Stimulated activated effector memory CD8-positive, alpha-beta T cell treated with anti-CD3 and anti-CD28 coated beads, Interleukin-12 subunit alpha, Interleukin-12 subunit beta, amount 100 ng/mL, for 72 hours (primary cell): ENCODE measurements at regions not wholly inside any gene's neighbourhood (a gene's known extent, or its start where the extent isn't known, plus 50 kb on each side); places are given as distances from the start of the nearest gene placed in this dataset.
"Not testable (repeated sequence)": the region's sequence is repeated elsewhere in the genome, so short reads cannot be mapped to it uniquely, and the experiment has no call there.

Source experiments
- ATAC-seq: fragments of 150-1000 bp; cut with Tn5 transposase; 2 replicates; pipeline ENCODE4 v1.10.0; 2021
- DNase-seq, 2 donors: peaks; one replicate each; pipeline ENCODE4 v3.0.0; 2021 to 2022; ENCODE audit warnings: low spot score in 2 of 2
- H3K27ac Mint-ChIP-seq: one replicate; pipeline ENCODE4 v1.8.0; 2022; ENCODE audit warnings: mild to moderate bottlenecking, mixed read lengths
- H3K36me3 Mint-ChIP-seq: one replicate; pipeline ENCODE4 v1.8.0; 2022; ENCODE audit warnings: mild to moderate bottlenecking, mixed read lengths
- H3K4me1 Mint-ChIP-seq: one replicate; pipeline ENCODE4 v1.8.0; 2022; ENCODE audit warnings: mixed read lengths
- H3K4me3 Mint-ChIP-seq: one replicate; pipeline ENCODE4 v1.8.0; 2022; ENCODE audit warnings: mild to moderate bottlenecking, mixed read lengths
- H3K9me3 Mint-ChIP-seq: one replicate; pipeline ENCODE4 v1.8.0; 2022; ENCODE audit warnings: mixed read lengths

DNA sequence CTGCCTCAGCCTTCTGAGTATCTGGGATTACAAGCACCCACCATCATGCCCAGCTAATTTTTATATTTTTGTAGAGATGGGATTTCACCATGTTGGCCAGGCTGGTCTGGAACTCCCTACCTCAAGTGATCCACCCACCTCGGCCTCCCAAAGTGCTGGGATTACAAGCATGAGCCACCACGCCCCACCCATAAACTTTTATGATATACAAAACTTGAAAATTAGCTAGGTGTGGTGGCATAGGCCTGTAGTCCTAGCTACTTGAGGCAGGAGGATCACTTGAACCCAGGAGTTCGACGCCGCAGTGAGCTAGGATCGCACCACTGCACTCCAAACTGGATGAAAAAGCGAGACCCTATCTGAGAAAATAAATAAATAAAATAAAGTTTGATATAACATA lies 149.5 kb upstream of the ATF7IP start:
- H3K9me3 Mint-ChIP-seq, H3K36me3 Mint-ChIP-seq, ATAC-seq, DNase-seq: not testable (repeated sequence)
- Mint-ChIP-seq H3K27ac (peak overlapping the region; percentile 96), H3K4me3 (peak overlapping the region; percentile 73), H3K4me1 (peaks cover 35% of the 10 kb centered on the region)

DNA sequence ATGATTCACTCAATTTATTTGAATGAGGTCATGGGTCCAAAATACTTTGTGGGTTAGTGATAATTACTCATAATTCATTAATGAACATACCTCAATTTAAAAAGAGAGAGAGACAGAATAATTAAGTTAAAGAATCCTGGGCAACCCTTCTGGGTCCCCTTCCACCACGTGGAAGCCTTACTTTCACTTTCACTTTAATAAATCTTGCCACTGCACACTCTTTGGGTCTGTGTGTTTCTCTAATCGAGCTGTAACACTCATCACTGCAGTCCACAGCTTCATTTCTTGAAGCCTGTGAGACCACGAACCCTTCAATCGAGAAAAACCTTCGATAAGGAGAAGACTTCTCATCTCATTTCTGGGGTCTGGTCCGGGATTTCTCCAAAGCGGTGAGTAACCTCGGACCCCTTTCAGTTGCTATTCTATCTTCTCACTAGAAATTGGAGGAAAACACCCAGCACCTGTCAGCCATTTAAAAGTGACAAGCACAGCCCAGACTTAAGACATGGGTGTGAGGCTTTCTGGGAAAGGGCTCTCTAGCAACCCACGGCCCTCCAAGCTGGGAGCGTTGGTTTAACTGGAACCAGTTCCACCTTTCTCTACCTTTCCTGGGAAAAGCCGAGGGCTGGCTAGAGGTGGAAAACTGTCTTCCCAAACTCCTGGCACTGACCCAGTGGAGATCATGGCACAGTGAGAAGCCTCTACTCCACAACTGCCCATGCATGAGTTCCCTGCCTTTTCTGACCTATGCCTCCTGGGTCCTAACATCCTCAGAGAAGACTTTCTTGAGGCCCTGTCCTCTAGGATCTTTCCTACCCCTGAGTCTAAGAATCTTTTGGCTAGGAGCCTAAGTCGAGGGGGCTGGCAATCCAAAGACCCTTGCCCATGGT lies 148.8 kb upstream of the ATF7IP start:
- ATAC-seq (peak; percentile 75), DNase-seq (peak in 1 of 2 donors; percentile 63)
- Mint-ChIP-seq H3K27ac (peak overlapping the region; percentile 96), H3K36me3 (peaks cover 14% of the 10 kb centered on the region), H3K9me3 (peaks cover 12% of the 10 kb centered on the region), H3K4me3 (peak overlapping the region; percentile 73), H3K4me1 (peaks cover 42% of the 10 kb centered on the region)

DNA sequence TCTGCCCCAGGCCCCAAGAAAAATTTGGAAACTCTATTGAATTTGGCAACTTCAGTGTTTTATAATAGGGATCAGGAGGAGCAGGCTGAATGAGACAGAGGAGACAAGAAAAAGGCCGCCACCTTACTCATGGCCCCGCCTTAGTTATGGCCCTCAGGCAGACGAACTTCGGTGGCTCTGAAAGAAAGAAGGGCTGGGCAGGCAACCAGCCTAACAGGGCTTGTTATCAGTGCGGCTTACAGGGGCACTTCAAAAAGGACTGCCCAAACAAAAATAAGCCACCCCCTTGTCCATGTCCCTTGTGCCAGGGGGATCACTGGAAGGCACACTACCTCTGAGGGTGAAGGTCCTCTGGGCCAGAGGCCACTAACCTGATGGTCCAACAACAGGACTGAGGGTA lies 146.3 kb upstream of the ATF7IP start:
- Mint-ChIP-seq H3K9me3 (peaks cover 12% of the 10 kb centered on the region), H3K4me3 (no peak overlapping the region), H3K36me3 (peaks cover 15% of the 10 kb centered on the region), H3K27ac (peak overlapping the region; percentile 78), H3K4me1 (peaks cover 42% of the 10 kb centered on the region)
- DNase-seq (no peak), ATAC-seq (no peak)

DNA sequence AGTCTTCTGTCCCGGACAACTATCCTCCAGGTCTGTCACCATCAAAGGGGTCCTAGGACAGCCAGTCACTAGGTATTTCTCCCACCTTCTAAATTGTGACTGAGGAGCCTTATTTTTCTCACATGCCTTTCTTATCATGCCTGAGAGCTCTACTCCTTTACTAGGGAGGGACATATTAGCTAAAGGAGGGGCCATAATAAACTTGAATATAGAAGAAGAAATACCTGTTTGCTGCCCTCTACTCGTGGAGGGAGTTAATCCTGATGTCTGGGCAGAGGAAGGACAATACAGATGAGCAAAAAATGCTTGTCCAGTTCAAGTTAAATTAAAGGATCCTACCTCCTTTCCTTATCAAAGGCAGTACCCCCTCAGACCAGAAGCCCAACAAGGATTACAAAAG lies 145.8 kb upstream of the ATF7IP start:
- ATAC-seq, H3K4me3 Mint-ChIP-seq, DNase-seq: not testable (repeated sequence)
- Mint-ChIP-seq H3K4me1 (peaks cover 42% of the 10 kb centered on the region), H3K27ac (peak overlapping the region; percentile 93), H3K9me3 (peaks cover 12% of the 10 kb centered on the region), H3K36me3 (peaks cover 15% of the 10 kb centered on the region)

DNA sequence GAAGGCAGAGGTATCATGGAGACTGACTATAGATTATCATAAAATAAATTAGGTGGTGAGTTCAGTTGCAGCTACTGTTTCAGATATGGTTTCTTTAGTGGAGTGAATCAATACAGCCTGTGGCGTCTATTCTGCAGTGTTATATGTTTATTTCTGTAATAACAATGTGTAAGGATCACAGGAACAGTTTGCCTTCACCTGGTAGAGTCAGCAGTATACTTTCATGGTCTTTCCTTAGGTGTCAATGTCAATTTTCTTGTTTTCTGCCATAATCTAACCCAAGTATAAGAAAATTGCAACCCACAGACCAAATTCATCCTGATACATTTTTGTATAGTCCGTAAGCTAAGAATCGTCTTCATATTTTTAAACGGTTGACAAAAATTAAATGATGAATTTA lies 140.4 kb upstream of the ATF7IP start:
- DNase-seq (no peak), ATAC-seq (no peak)
- H3K9me3 Mint-ChIP-seq: peaks cover 9% of the 10 kb centered on the region
- H3K36me3 Mint-ChIP-seq: peaks cover 11% of the 10 kb centered on the region
- H3K4me3 Mint-ChIP-seq: no peak overlapping the region
- peaks cover 16% of the 10 kb centered on the region for H3K4me1 Mint-ChIP-seq
- no peak overlapping the region for H3K27ac Mint-ChIP-seq

DNA sequence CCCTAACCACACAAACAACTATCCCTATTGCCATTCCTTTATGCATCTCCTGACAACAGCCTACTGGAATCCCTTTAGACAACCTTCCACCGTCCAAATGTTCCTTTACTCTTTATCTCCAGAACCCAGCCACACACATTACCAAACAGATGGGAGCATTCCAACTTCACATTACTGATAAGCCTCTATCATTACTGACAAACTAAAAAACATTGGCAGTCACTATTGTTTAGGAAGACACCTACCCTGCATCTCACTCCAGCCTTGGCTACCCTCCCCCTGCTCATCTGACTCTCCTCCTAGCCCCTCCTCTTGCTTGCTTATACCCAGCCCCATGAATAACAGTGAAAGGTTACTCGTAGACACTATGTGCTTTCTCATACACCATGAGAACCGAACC lies 130.3 kb upstream of the ATF7IP start:
- Mint-ChIP-seq H3K4me1 (peaks cover 13% of the 10 kb centered on the region), H3K9me3 (peaks cover 15% of the 10 kb centered on the region)
- H3K4me3 Mint-ChIP-seq, ATAC-seq, H3K36me3 Mint-ChIP-seq, H3K27ac Mint-ChIP-seq, DNase-seq: not testable (repeated sequence)

DNA sequence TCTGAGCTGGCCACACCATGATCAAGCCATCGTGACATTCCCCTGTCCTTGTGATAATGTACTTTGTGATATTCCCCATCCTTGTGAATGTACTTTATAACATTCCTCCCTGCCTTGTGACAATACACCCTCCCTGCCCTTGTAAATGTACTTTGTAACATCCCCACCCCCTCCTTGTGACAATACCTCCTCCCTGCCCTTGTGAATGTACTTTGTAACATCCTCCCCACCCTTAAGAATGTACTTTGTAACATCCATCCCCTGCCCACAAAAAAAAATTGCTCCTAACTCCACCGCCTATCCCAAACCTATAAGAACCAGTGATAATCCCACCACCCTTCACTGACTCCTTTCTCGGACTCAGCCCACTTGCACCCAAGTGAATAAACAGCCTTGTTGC lies 128.8 kb upstream of the ATF7IP start:
- not testable (repeated sequence) for H3K4me3 Mint-ChIP-seq, DNase-seq, H3K36me3 Mint-ChIP-seq, H3K27ac Mint-ChIP-seq, ATAC-seq, H3K9me3 Mint-ChIP-seq
- peaks cover 21% of the 10 kb centered on the region for H3K4me1 Mint-ChIP-seq

DNA sequence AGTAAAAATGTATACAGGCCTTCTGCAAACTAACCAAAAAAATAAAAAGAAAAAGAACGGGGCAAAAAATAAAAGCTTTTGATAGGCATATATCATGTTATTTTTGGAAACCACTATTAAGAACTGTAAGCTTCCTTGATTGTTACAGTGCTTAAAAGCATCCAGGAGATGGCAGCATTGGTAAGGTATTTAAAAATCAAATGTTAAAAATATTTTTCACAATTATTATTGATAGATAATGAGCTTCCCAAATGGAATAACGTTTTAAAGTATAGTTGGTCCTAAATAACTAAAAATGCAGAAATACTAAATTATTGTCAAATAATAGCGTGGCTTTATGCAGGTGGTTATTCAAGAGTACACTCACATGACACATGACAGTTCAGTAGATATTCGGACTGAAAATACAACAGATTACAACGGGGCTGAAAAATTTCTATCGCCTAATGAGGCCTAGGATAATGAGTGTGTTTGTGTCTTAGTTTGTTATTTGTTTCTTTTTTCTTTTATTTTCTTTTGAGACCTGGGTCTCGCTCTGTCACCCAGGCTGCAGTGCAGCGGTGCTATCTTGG lies 127.2 kb upstream of the ATF7IP start:
- no peaks in the 10 kb centered on the region for H3K9me3 Mint-ChIP-seq

DNA sequence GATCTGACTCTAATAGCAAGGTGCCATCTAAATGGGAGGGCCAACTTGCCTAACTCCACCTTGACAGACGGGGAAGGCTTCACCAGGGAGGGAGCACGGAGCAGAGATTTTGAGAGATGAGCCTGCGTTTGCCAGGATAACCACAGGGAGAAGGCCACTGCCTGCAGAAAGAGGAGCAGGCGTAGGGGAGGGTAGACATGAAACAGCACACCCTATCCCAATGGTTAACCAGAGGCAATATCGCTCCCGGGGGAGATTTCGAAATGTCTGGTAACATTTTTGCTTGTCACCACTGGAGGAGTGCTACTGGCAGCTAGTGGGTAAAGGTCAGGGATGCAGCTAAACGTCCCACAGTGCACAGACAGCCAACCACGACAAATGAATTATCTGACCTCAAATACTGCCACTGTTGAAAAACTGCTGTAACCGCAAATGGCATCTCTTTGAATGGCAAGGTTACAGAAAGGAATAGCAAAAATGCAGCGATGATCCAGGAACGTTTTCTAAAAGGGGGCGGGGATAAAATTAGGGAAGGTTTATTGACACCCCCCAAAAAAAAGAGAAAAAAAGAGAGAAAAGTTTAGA lies 126.0 kb upstream of the ATF7IP start:
- Mint-ChIP-seq H3K4me3 (peak overlapping the region; percentile 75), H3K36me3 (peaks cover 6% of the 10 kb centered on the region), H3K9me3 (peaks cover 3% of the 10 kb centered on the region), H3K27ac (peak overlapping the region; percentile 57), H3K4me1 (peaks cover 21% of the 10 kb centered on the region)
- ATAC-seq (peak; percentile 85), DNase-seq (peak in 1 of 2 donors; percentile 69)

More for the DNA sequence above, 127.2 kb upstream of the ATF7IP start:
- ATAC-seq (no peak), DNase-seq (no peak)
- H3K27ac Mint-ChIP-seq: no peak overlapping the region
- peaks cover 6% of the 10 kb centered on the region for H3K36me3 Mint-ChIP-seq
- no peak overlapping the region for H3K4me3 Mint-ChIP-seq
- peaks cover 21% of the 10 kb centered on the region for H3K4me1 Mint-ChIP-seq

DNA sequence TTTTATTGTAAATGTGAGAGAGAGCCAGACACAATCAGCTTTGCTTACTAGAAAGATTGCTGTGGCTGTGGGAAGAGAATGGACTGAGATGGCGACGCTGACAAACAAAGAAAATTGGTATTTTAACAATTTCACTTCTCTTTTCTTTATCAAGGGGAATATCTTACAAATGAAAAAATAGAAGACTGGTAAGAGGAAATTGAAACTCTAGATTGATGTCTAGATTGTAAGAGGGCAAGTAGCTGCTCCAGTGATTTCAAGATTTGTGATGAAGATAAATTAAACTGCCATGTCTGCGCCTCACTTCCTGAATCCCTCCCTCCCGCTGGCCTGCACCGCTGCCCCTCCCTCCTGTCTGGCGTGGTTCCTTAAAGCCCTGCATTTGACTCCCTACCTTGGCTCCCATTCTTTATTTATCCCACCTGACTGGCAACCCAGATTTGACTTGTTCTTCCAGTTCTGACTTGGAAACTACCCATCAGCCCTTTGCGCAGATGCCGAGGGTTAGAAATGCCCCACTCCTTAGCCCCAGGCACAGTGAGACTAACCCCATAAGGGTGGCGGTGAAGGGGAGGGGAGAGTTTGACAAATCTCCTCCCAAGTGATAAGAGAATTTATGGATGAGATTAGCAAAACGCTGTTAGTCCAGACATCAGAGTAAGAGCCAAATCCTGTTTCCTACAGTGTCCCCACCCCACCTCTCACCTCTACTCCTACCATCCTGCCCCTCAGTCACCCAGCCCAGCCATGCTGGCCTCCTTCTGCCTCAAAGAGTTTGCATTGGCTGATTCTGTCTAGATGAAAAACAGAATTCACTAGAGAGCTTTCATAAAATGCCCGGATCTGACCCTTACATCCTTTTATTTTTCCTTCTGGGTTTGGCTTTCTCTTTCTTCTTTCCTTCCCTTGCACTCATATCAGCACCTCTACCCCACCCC lies 125.3 kb upstream of the ATF7IP start:
- Mint-ChIP-seq H3K27ac (peak overlapping the region; percentile 57), H3K9me3 (peaks cover 3% of the 10 kb centered on the region), H3K36me3 (peaks cover 6% of the 10 kb centered on the region), H3K4me3 (peak overlapping the region; percentile 75), H3K4me1 (peaks cover 21% of the 10 kb centered on the region)
- DNase-seq (no peak), ATAC-seq (peak; percentile 47)

DNA sequence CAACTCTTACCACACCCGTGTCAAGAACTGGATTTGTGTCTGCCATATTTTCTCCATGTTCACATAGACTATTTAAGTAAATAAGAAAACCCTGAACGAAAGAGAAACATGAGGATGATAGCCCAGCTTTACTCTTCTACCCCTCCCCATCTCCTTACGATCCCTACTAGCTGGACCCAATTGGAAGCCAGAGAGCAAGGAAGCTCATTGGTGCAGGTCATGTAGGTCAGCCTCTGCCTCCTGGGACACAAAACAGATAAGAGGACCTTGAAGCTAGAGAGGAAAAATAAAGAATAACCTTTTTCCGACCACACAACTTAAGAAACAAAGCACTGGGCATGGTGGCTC lies 124.6 kb upstream of the ATF7IP start:
- Mint-ChIP-seq H3K4me3 (peak overlapping the region; percentile 75), H3K4me1 (peaks cover 21% of the 10 kb centered on the region), H3K36me3 (peaks cover 6% of the 10 kb centered on the region), H3K9me3 (peaks cover 3% of the 10 kb centered on the region), H3K27ac (peak overlapping the region; percentile 57)
- no peak for ATAC-seq
- no peak for DNase-seq

DNA sequence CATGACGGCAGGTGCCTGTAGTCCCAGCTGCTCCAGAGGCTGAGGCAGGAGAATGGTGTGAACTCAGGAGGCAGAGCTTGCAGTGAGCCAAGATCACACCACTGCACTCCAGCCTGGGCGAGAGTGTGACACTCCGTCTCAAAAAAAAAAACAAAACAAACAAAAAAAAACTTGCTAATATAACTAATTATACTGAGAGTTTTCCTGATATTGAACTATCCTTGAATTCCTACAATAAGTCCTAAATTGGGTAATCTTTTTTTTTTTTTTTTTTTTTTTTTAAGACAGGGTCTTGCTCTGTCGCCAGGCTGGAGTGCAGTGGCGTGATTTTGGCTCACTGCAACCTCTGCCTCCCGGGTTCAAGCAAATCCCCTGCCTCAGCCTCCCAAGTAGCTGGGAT lies 122.7 kb upstream of the ATF7IP start:
- not testable (repeated sequence) for H3K4me3 Mint-ChIP-seq, DNase-seq, H3K27ac Mint-ChIP-seq, ATAC-seq, H3K9me3 Mint-ChIP-seq, H3K36me3 Mint-ChIP-seq
- peaks cover 21% of the 10 kb centered on the region for H3K4me1 Mint-ChIP-seq

DNA sequence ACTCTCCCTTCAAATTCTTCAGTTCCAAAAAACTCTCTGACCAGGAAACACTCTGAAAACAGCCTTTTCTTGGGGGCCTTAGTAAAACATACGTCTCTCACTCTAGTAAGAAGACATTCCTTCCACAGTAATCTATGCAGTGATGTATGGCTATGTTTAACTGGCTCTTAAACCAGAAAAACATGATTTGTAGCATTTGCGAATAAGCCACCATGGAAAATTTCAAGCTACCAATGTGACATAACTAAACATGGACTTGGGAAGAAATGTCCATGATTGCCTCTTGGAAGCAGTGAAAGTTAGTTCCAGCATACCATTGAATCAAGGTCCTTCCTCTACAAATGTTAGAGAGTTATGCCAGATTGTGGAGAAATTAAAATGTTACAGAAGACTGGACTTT lies 121.5 kb upstream of the ATF7IP start:
- peaks cover 3% of the 10 kb centered on the region for H3K9me3 Mint-ChIP-seq
- H3K36me3 Mint-ChIP-seq: peaks cover 6% of the 10 kb centered on the region
- no peak for DNase-seq
- no peak overlapping the region for H3K27ac Mint-ChIP-seq
- ATAC-seq: no peak
- no peak overlapping the region for H3K4me3 Mint-ChIP-seq
- H3K4me1 Mint-ChIP-seq: peaks cover 21% of the 10 kb centered on the region

DNA sequence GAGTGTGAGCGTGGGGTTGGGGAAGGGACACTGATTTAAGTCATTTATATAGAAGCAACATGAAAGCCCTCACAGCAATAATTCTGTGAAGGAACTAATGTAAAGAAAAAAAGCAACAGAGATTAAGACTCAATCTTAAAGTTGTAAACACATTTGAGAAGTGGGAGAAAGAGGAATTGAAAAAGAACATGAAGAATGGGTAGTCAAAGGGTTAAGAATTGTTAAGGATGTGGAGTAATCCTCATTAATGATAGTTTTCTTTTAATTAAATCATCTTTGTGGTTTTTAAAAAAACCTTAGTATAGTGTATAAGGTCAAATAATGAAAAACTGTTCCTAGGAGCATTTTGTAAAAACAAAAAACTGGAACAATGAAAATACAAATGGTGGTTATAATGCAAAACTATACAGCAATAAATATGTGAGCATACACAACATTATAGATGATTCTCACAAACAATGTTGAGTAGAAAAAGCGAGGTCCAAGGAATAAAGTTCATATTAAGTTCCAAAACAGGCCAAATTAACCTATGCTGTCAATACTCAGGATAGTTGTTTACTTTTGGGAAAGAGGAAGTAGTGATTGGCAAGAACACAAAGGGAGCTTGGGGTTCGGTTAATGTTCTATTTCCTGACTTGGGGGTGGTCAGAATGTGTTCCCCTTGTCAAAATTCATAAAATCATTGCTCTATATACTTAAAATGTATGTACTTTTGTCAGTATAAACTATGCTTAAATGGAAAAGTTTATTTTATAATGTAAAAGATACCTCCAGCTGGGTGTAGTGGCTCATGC lies 120.4 kb upstream of the ATF7IP start:
- Mint-ChIP-seq H3K4me1 (peaks cover 9% of the 10 kb centered on the region), H3K9me3 (peaks cover 3% of the 10 kb centered on the region), H3K36me3 (peaks cover 4% of the 10 kb centered on the region), H3K27ac (no peak overlapping the region), H3K4me3 (no peak overlapping the region)
- DNase-seq: no peak
- ATAC-seq: no peak
